ENCODE measurements at regions not wholly inside any gene's neighbourhood (a gene's known extent, or its start where the extent isn't known, plus 50 kb on each side); places are given as distances from the start of the nearest gene placed in this dataset.

DNA sequence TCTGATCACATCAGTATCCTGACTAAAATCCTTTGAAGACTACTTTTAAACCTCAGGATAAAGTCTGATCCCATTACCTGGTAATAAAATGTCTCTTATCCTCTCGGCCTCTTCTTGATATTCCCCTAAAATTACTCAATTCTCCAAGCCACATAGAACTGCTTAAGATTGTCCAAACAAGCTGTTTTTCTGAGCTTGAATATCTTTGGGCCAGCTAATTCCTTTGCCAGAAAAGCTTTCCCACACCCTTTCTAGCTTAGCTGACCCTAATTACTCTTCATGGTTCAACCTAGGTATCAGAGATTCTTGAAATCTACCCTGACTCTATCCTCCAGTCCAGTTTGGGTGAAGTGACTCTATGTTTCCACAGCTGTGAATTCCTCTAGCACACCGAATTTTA, 328.6 kb downstream of the CRPPA start:
- intact Hi-C loops (cut with micrococcal nuclease), result no loop called here
- H3K36me3 ChIP-seq (ENCODE audit: control insufficient read depth, insufficient read depth, low read length), result no peaks in the 10 kb centered on the region
- no TSS peak for BruUV-seq (replicated peaks)
- H3K9me1 ChIP-seq (ENCODE audit: insufficient read depth, low read length), result no peaks in the 10 kb centered on the region
- no peak overlapping the region for H3K9ac ChIP-seq (ENCODE audit: low read depth, low read length)
- H3K4me3 ChIP-seq (ENCODE audit: insufficient read depth, low read depth, low read length), result no peak overlapping the region
- no peaks in the 10 kb centered on the region for H3K9me3 ChIP-seq (ENCODE audit: control insufficient read depth, insufficient read depth, low read length)
- WGBS, 2 experiments (ENCODE audit: extremely low coverage in 2 of 2, insufficient read length in 1 of 2), result no CpG with 5 or more reads among the region's 2 CpGs
- H3K14ac ChIP-seq (replicated peaks; ENCODE audit: low read depth, low read length), result no peak overlapping the region
- no peak overlapping the region for H2BK5ac ChIP-seq (ENCODE audit: low read depth, low read length, poor library complexity, severe bottlenecking)
- H3K27me3 ChIP-seq (ENCODE audit: control insufficient read depth, insufficient read depth, low read length), result no peaks in the 10 kb centered on the region
- no peak overlapping the region for H2AFZ ChIP-seq (replicated peaks; ENCODE audit: low read length, poor library complexity)
- DNase-seq (no peak), ATAC-seq (ENCODE audit: low read depth) (no peak)
- H3K27ac ChIP-seq (ENCODE audit: insufficient read depth, low read length), result no peak overlapping the region
- H2BK20ac ChIP-seq (ENCODE audit: low read depth, low read length), result no peak overlapping the region
- POLR2A ChIA-PET (ENCODE audit: unreplicated experiment), result no interaction called here
- H3K4ac ChIP-seq (ENCODE audit: low read depth, low read length), result no peak overlapping the region
- H3K23ac ChIP-seq (ENCODE audit: low read depth, low read length), result no peak overlapping the region
- dilution Hi-C loops (cut with HindIII; ENCODE audit: low sequenced_read_pairs, unreplicated experiment), result no loop called here
- no peak overlapping the region for H2AK9ac ChIP-seq (replicated peaks; ENCODE audit: low read depth, low read length, poor library complexity)
- H2BK15ac ChIP-seq (ENCODE audit: low read depth, low read length), result no peak overlapping the region
- no peak overlapping the region for H4K5ac ChIP-seq (ENCODE audit: low read depth, low read length)
- no peaks in the 10 kb centered on the region for H3K4me1 ChIP-seq (ENCODE audit: control insufficient read depth, insufficient read depth, low read length)
- H4K8ac ChIP-seq (ENCODE audit: low read depth in 2 of 2, low read length in 2 of 2), result no peak overlapping the region
- no peak overlapping the region for H3K4me2 ChIP-seq (ENCODE audit: low read depth, low read length)
- no peaks in the 10 kb centered on the region for H3K79me1 ChIP-seq (ENCODE audit: low read depth in 1 of 2, low read length in 2 of 2)
- CTCF ChIA-PET, result interaction anchor here (0.6 kb wide), 1 partner anchor 33 kb away, joined by 3 read pairs; no protein-coding TSS in a partner anchor
- no peak overlapping the region for H4K91ac ChIP-seq (ENCODE audit: insufficient read depth, low read depth, low read length)
- H3K56ac ChIP-seq (ENCODE audit: extremely low read depth, insufficient read depth, low read length), result no peak overlapping the region
- H4K20me1 ChIP-seq (ENCODE audit: insufficient read depth, low read length), result no peaks in the 10 kb centered on the region
- no peak for TF ChIP-seq RFX5 (IDR thresholded peaks at IDR 0.05; ENCODE audit: low read depth, low read length)
- TF ChIP-seq NFE2L2 (IDR thresholded peaks at IDR 0.05; ENCODE audit: low read depth, low read length), result no peak
- no peak overlapping the region for H3K18ac ChIP-seq (ENCODE audit: low read depth, low read length)
- in situ Hi-C loops (cut with MboI; ENCODE audit: low sequenced_read_pairs), result no loop called here
- no peak overlapping the region for H2AK5ac ChIP-seq (ENCODE audit: low read depth, low read length)
- H2BK120ac ChIP-seq (ENCODE audit: low read depth, low read length), result no peak overlapping the region
